ENCODE measurements at regions not wholly inside any gene's neighbourhood (a gene's known extent, or its start where the extent isn't known, plus 50 kb on each side); places are given as distances from the start of the nearest gene placed in this dataset.
A peak's percentile ranks its signal among the peaks of the same experiment; 100 is the strongest.
"Not testable (repeated sequence)": the region's sequence is repeated elsewhere in the genome, so short reads cannot be mapped to it uniquely, and the experiment has no call there.

- H3K27me3 ChIP-seq (replicated peaks in 2 of 5; ENCODE audit: control insufficient read depth in 4 of 5, insufficient read depth in 5 of 5, low read length in 4 of 5); DNase-seq; H3K4me1 ChIP-seq (ENCODE audit: control extremely low read depth in 1 of 4, control insufficient read depth in 4 of 4, insufficient read depth in 4 of 4, low read length in 3 of 4); POLR2A ChIA-PET; H3K27ac ChIP-seq (ENCODE audit: insufficient read depth in 1 of 2, low read depth in 1 of 2, low read length in 2 of 2, poor library complexity in 1 of 2, severe bottlenecking in 2 of 2); H3K4me3 ChIP-seq (ENCODE audit: control insufficient read depth in 1 of 7, extremely low read depth in 1 of 7, insufficient read depth in 4 of 7, low read depth in 2 of 7, low read length in 6 of 7); CTCF ChIA-PET: not testable (repeated sequence)
- WGBS (ENCODE audit: insufficient coverage), result no CpG with 5 or more reads among the region's 5 CpGs
- peaks cover 13 to 66% (median 36%) of the 10 kb centered on the region in 4 experiments for H3K36me3 ChIP-seq (ENCODE audit: control insufficient read depth in 4 of 4, insufficient read depth in 4 of 4, low read length in 3 of 4)
- H3K9me3 ChIP-seq (ENCODE audit: control extremely low read depth in 1 of 5, control insufficient read depth in 4 of 5, insufficient read depth in 2 of 5, low read depth in 1 of 5, low read length in 4 of 5), result peaks cover 0 to 15% (median 6%) of the 10 kb centered on the region in 5 experiments
Observed at GRCh38 chr3:197618408-197618807, 62.6 kb upstream of the BDH1 start.

- 100% methylated on average over 1 of the region's 3 CpGs for WGBS (ENCODE audit: insufficient coverage)
- POLR2A ChIA-PET, result no interaction called here
- CTCF ChIA-PET, result interaction anchor here (7.3 kb wide), 1 partner anchor 17 kb away, joined by 43 read pairs; no protein-coding TSS in a partner anchor
- no peaks in the 10 kb centered on the region for H3K27me3 ChIP-seq (replicated peaks in 2 of 5; ENCODE audit: control insufficient read depth in 4 of 5, insufficient read depth in 5 of 5, low read length in 4 of 5)
- H3K36me3 ChIP-seq (ENCODE audit: control insufficient read depth in 4 of 4, insufficient read depth in 4 of 4, low read length in 3 of 4), result peaks cover 22 to 67% (median 43%) of the 10 kb centered on the region in 4 experiments
- DNase-seq, result peak in 2 of 3 donors; percentile 28 to 51
- H3K4me3 ChIP-seq (ENCODE audit: control insufficient read depth in 1 of 7, extremely low read depth in 1 of 7, insufficient read depth in 4 of 7, low read depth in 2 of 7, low read length in 6 of 7), result no peak overlapping the region
- no peaks in the 10 kb centered on the region for H3K4me1 ChIP-seq (ENCODE audit: control extremely low read depth in 1 of 4, control insufficient read depth in 4 of 4, insufficient read depth in 4 of 4, low read length in 3 of 4)
- H3K27ac ChIP-seq (ENCODE audit: insufficient read depth in 1 of 2, low read depth in 1 of 2, low read length in 2 of 2, poor library complexity in 1 of 2, severe bottlenecking in 2 of 2), result no peak overlapping the region
- H3K9me3 ChIP-seq (ENCODE audit: control extremely low read depth in 1 of 5, control insufficient read depth in 4 of 5, insufficient read depth in 2 of 5, low read depth in 1 of 5, low read length in 4 of 5), result peaks cover 0 to 15% (median 6%) of the 10 kb centered on the region in 5 experiments
Observed at GRCh38 chr3:197615430-197615829, 59.7 kb upstream of the BDH1 start.

- peaks cover 0 to 15% (median 6%) of the 10 kb centered on the region in 5 experiments for H3K9me3 ChIP-seq (ENCODE audit: control extremely low read depth in 1 of 5, control insufficient read depth in 4 of 5, insufficient read depth in 2 of 5, low read depth in 1 of 5, low read length in 4 of 5)
Observed at GRCh38 chr3:197614134-197614533, 58.4 kb upstream of the BDH1 start.

GRCh38 chr3:197613199-197613598 is 57.4 kb upstream of the BDH1 start:
- CTCF ChIA-PET, result interaction anchor here (7.3 kb wide), 1 partner anchor 15 kb away, joined by 43 read pairs; no protein-coding TSS in a partner anchor
- POLR2A ChIA-PET, result no interaction called here
- Histone ChIP-seq H3K4me1 (ENCODE audit: control extremely low read depth in 1 of 4, control insufficient read depth in 4 of 4, insufficient read depth in 4 of 4, low read length in 3 of 4) (no peaks in the 10 kb centered on the region), H3K9me3 (ENCODE audit: control extremely low read depth in 1 of 5, control insufficient read depth in 4 of 5, insufficient read depth in 2 of 5, low read depth in 1 of 5, low read length in 4 of 5) (peaks cover 0 to 15% (median 6%) of the 10 kb centered on the region in 5 experiments), H3K27me3 (replicated peaks in 2 of 5; ENCODE audit: control insufficient read depth in 4 of 5, insufficient read depth in 5 of 5, low read length in 4 of 5) (no peaks in the 10 kb centered on the region), H3K36me3 (ENCODE audit: control insufficient read depth in 4 of 4, insufficient read depth in 4 of 4, low read length in 3 of 4) (peaks cover 28 to 57% (median 45%) of the 10 kb centered on the region in 4 experiments), H3K27ac (ENCODE audit: insufficient read depth in 1 of 2, low read depth in 1 of 2, low read length in 2 of 2, poor library complexity in 1 of 2, severe bottlenecking in 2 of 2) (no peak overlapping the region), H3K4me3 (ENCODE audit: control insufficient read depth in 1 of 7, extremely low read depth in 1 of 7, insufficient read depth in 4 of 7, low read depth in 2 of 7, low read length in 6 of 7) (no peak overlapping the region)
- DNase-seq, result no peak
- 92% methylated on average over 6 of the region's 6 CpGs for WGBS (ENCODE audit: insufficient coverage)

More at GRCh38 chr3:197614134-197614533, 58.4 kb upstream of the BDH1 start:
- H3K4me1 ChIP-seq (ENCODE audit: control extremely low read depth in 1 of 4, control insufficient read depth in 4 of 4, insufficient read depth in 4 of 4, low read length in 3 of 4); H3K27me3 ChIP-seq (replicated peaks in 2 of 5; ENCODE audit: control insufficient read depth in 4 of 5, insufficient read depth in 5 of 5, low read length in 4 of 5); POLR2A ChIA-PET; H3K4me3 ChIP-seq (ENCODE audit: control insufficient read depth in 1 of 7, extremely low read depth in 1 of 7, insufficient read depth in 4 of 7, low read depth in 2 of 7, low read length in 6 of 7); DNase-seq; H3K27ac ChIP-seq (ENCODE audit: insufficient read depth in 1 of 2, low read depth in 1 of 2, low read length in 2 of 2, poor library complexity in 1 of 2, severe bottlenecking in 2 of 2): not testable (repeated sequence)
- H3K36me3 ChIP-seq (ENCODE audit: control insufficient read depth in 4 of 4, insufficient read depth in 4 of 4, low read length in 3 of 4), result peaks cover 22 to 54% (median 39%) of the 10 kb centered on the region in 4 experiments
- WGBS (ENCODE audit: insufficient coverage), result 100% methylated on average over 1 of the region's 3 CpGs
- CTCF ChIA-PET, result interaction anchor here (7.3 kb wide), 1 partner anchor 15 kb away, joined by 43 read pairs; no protein-coding TSS in a partner anchor

- Histone ChIP-seq H3K36me3 (ENCODE audit: control insufficient read depth in 4 of 4, insufficient read depth in 4 of 4, low read length in 3 of 4) (peaks cover 35 to 62% (median 48%) of the 10 kb centered on the region in 4 experiments), H3K4me1 (ENCODE audit: control extremely low read depth in 1 of 4, control insufficient read depth in 4 of 4, insufficient read depth in 4 of 4, low read length in 3 of 4) (no peaks in the 10 kb centered on the region), H3K27me3 (replicated peaks in 2 of 5; ENCODE audit: control insufficient read depth in 4 of 5, insufficient read depth in 5 of 5, low read length in 4 of 5) (no peaks in the 10 kb centered on the region), H3K9me3 (ENCODE audit: control extremely low read depth in 1 of 5, control insufficient read depth in 4 of 5, insufficient read depth in 2 of 5, low read depth in 1 of 5, low read length in 4 of 5) (peaks cover 0 to 9% (median 4%) of the 10 kb centered on the region in 5 experiments), H3K27ac (ENCODE audit: insufficient read depth in 1 of 2, low read depth in 1 of 2, low read length in 2 of 2, poor library complexity in 1 of 2, severe bottlenecking in 2 of 2) (no peak overlapping the region), H3K4me3 (ENCODE audit: control insufficient read depth in 1 of 7, extremely low read depth in 1 of 7, insufficient read depth in 4 of 7, low read depth in 2 of 7, low read length in 6 of 7) (no peak overlapping the region)
- ChIA-PET CTCF (interaction anchor here (7.3 kb wide), 1 partner anchor 13 kb away, joined by 43 read pairs; no protein-coding TSS in a partner anchor), POLR2A (no interaction called here)
- 100% methylated on average over 1 of the region's 2 CpGs for WGBS (ENCODE audit: insufficient coverage)
- DNase-seq, result no peak
Observed at GRCh38 chr3:197611255-197611654, 55.5 kb upstream of the BDH1 start.

GRCh38 chr3:197606468-197606867 is 50.7 kb upstream of the BDH1 start:
- no peak overlapping the region for H3K27ac ChIP-seq (ENCODE audit: insufficient read depth in 1 of 2, low read depth in 1 of 2, low read length in 2 of 2, poor library complexity in 1 of 2, severe bottlenecking in 2 of 2)
- ChIA-PET POLR2A (no interaction called here), CTCF (interaction anchor here (1.4 kb wide), 1 partner anchor 7 kb away, joined by 3 read pairs; no protein-coding TSS in a partner anchor)
- no peak overlapping the region for H3K4me3 ChIP-seq (ENCODE audit: control insufficient read depth in 1 of 7, extremely low read depth in 1 of 7, insufficient read depth in 4 of 7, low read depth in 2 of 7, low read length in 6 of 7)
- H3K27me3 ChIP-seq (replicated peaks in 2 of 5; ENCODE audit: control insufficient read depth in 4 of 5, insufficient read depth in 5 of 5, low read length in 4 of 5), result no peaks in the 10 kb centered on the region
- no peaks in the 10 kb centered on the region for H3K4me1 ChIP-seq (ENCODE audit: control extremely low read depth in 1 of 4, control insufficient read depth in 4 of 4, insufficient read depth in 4 of 4, low read length in 3 of 4)
- H3K36me3 ChIP-seq (ENCODE audit: control insufficient read depth in 4 of 4, insufficient read depth in 4 of 4, low read length in 3 of 4), result peaks cover 21 to 35% (median 27%) of the 10 kb centered on the region in 4 experiments
- 100% methylated on average over 3 of the region's 3 CpGs for WGBS (ENCODE audit: insufficient coverage)
- no peak for DNase-seq
- H3K9me3 ChIP-seq (ENCODE audit: control extremely low read depth in 1 of 5, control insufficient read depth in 4 of 5, insufficient read depth in 2 of 5, low read depth in 1 of 5, low read length in 4 of 5), result no peaks in the 10 kb centered on the region

Data from common myeloid progenitor, CD34-positive (primary cell).